ENCODE measurements at regions not wholly inside any gene's neighbourhood (a gene's known extent, or its start where the extent isn't known, plus 50 kb on each side); places are given as distances from the start of the nearest gene placed in this dataset.

DNA sequence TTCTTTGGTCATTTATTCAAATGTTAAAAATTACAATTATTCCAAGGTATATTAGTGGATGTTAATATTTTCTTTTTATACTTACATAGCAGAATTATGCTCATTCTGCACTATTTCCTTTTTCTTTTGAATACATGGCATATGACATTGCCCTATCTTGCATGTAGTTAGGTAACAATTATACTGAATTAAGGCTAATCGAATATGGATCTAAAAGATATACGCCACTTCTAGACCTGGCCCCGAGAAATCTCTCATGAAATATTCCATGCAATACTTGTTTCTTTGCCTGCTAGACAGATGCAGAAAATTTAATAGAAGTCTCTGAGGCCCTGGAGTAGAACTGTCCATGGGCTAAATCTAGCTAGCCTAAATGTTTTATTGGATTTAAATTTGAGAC is 493.4 kb downstream of the OTOL1 start:
- no peak for TF ChIP-seq POLR2A (IDR thresholded peaks at IDR 0.05)
- TF ChIP-seq, protein P1, sequence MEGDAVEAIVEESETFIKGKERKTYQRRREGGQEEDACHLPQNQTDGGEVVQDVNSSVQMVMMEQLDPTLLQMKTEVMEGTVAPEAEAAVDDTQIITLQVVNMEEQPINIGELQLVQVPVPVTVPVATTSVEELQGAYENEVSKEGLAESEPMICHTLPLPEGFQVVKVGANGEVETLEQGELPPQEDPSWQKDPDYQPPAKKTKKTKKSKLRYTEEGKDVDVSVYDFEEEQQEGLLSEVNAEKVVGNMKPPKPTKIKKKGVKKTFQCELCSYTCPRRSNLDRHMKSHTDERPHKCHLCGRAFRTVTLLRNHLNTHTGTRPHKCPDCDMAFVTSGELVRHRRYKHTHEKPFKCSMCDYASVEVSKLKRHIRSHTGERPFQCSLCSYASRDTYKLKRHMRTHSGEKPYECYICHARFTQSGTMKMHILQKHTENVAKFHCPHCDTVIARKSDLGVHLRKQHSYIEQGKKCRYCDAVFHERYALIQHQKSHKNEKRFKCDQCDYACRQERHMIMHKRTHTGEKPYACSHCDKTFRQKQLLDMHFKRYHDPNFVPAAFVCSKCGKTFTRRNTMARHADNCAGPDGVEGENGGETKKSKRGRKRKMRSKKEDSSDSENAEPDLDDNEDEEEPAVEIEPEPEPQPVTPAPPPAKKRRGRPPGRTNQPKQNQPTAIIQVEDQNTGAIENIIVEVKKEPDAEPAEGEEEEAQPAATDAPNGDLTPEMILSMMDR (IDR thresholded peaks at IDR 0.05), result no peak

Data from upper lobe of left lung (tissue), 4 donors.